ENCODE measurements at regions not wholly inside any gene's neighbourhood (a gene's known extent, or its start where the extent isn't known, plus 50 kb on each side); places are given as distances from the start of the nearest gene placed in this dataset.

DNA sequence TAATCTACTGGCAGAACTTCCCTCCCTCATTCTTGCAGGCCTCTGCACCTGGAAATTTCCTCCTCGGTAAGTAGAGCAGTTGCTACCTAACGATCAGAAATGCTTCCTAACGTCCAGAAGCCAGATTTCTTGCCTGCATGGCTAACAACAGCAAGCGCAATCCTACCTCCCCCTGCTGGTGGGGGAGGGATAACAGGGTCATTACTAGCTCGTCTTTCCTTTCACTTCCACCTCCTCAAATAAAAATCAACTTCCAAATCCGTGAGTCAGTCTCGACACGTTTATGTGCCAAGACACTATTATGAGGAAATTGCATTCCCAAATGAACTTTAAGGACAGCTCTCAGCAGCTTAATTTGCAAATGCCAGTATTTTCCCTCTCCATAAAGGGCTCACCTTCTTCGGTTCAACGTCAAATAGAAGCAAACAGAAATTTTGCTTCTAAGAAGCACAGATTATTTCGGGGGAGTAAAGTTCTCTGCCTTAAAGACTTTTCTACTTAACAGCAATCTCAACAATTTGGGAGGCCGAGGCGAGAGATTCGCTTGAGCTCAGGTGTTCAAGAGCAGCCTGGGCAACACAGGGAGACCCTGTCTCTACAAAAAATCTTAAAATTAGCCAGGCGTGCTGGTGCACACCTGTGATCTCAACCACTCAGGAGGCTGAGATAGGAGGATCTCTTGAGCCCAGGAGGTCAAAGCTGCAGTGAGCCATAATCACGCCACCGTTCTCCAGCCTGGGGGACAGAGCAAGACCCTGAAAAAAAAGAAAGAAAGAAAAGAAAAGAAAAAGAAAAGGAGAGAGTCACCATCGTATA lies 188.6 kb upstream of the PSMD7 start:
- no peak for ATAC-seq (ENCODE audit: poor library complexity)
- intact Hi-C loops (cut with DNase I) = no loop called here
- DNase-seq = no peak

DNA sequence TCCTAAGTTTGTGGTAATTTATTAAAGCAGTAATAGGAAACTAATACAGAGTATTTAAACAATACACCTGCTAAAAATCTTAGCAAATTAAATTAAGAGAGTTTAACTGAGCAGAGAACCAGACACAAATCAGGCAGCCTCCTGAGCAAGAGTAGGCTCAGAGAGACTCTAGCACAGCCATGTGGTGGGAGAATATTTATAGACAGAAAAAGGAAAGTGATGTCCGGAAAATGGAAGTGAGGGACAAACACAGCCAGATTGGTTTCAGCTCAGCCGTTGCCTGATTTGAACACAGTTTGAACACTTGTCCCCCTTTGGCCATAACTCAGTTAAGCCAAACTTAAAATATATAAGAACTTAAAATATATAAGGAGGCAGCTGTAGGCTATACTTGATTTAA lies 192.6 kb upstream of the PSMD7 start:
- no peak for ATAC-seq (ENCODE audit: poor library complexity)
- no peak for DNase-seq
- intact Hi-C loops (cut with DNase I) = no loop called here

DNA sequence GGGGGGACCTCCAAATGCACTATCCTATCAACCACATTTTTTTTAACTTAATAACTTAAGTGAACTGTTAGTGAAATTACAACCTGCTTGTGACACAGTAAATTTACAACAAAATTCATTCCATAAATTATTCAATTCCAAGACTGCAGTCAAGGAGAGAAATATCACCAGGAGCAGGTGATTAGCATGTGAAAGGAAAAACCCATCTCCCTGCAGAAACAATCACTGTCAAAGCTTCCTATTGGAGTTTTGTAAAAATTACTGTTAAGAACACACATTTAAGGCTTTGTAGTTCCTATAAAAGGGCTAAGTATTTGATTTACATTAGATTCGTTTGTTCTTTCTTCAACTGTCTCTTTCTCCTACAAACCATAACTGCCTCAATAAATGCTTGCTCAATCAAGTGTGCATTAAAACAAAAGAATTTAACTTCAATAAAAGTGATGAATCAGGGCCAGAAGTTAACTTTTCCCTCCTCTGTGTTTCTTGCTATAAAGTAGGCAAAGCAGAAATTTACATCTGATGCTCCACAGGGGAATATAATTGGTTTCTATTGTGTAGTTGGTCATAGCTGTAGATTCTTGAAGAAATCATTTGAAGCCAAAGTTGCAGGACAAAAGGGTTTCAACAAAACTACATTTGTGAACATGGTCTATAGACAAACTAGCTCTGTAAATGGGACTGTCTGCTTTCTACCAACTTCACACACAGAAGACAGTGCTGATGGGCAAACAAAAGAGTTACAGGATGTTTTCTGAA lies 195.1 kb upstream of the PSMD7 start:
- intact Hi-C loops (cut with DNase I) = no loop called here
- DNase-seq (no peak), ATAC-seq (ENCODE audit: poor library complexity) (no peak)

DNA sequence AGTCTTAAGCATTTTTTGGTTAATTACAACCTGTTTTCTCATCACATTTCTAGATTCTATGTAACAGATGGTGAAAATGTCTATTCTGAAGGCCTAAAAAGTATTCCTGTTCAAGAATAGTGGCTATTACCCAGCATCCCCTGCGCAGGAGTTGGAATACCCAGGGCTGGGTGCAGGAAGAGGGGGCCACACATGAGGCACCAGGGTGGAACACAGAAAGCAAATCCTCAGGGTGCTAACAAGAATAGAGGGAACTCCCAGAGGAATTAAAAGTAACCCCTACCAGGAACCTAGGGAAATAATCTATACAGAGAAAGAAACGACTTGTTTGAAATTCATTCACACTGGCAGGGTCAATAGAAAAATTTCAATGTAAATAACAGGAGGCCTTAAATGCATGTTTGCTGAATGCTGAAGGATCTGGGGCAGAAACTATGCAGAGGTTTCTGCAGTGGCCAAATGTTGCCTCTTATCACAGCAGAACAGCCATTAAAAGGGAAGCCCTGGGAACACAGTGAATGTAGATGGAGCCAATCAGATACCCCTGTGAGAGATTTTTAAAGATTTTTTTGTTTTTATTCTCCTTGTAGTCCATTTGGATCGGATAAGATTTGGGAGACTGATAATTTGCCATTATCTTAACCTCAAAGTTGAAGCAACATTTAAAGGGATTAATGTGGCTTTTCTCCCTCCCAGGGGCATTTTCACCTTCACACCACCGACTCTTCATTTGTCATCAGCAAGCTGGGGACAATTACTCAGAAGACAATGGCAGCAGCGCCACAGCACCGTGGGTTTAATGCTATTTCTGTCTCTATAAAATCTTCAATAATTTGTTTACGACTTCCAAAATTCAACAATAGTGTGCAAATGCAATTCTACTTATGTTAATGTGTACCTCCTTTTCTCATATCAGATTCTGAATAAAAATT lies 196.0 kb upstream of the PSMD7 start:
- DNase-seq = no peak
- ATAC-seq (ENCODE audit: poor library complexity) = no peak
- intact Hi-C loops (cut with DNase I) = no loop called here

DNA sequence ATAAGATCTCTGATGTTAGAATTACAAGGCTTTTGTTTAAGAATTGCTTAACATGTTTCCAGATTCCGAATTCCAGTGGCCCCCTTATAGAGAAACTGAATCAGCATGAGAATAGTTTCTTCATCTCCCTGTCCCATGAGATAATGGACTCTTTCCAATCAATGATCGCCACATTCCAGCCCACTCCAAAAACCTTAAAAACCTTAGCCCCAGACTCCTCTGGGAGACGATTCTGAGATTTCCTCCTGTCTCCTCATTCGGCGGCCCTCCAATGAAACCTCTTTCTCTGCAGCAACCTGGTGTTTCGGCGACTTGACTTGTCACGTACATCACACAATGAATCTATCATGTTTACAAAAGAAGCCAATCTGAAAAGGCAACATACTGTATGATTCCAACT lies 197.1 kb upstream of the PSMD7 start:
- DNase-seq = no peak
- intact Hi-C loops (cut with DNase I) = no loop called here
- no peak for ATAC-seq (ENCODE audit: poor library complexity)

DNA sequence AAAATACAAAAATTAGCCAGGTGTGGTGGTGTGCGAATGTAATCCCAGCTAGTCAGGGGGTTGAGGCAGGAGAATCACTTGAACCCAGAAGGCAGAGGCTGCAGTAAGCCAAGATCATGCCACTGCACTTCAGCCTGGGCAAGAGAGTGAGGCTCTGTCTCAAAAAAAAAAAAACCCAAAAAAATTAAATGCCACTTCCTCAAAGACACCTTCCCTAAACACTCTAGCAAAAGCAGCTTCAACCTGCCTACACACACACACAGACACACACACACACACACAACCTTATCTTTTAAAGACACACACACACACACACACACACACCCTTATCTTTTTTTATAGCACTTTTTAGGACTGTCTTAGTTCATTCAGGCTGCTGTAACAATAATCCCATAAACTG lies 201.7 kb upstream of the PSMD7 start:
- intact Hi-C loops (cut with DNase I) = no loop called here
- DNase-seq (no peak), ATAC-seq (ENCODE audit: poor library complexity) (no peak)

DNA sequence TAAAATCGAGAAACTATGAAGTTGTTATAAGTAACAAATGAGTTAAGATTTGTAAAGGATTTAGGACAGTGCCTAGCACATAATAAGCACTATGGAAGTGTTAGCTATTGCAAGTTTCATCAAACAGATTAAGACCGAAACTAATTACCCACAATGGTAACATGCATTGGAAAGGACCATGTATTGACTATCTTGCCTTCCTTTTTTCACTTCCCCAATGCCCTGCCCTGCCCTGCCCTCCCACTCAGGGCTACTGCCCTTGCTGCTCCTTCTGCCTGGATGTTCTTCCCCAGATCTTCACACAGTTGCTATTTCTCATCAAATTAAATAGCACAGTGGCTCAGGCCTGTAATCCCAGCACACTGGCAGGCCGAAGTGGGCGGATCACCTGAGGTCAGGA lies 202.1 kb upstream of the PSMD7 start:
- intact Hi-C loops (cut with DNase I) = no loop called here
- ATAC-seq (ENCODE audit: poor library complexity) (no peak), DNase-seq (no peak)

DNA sequence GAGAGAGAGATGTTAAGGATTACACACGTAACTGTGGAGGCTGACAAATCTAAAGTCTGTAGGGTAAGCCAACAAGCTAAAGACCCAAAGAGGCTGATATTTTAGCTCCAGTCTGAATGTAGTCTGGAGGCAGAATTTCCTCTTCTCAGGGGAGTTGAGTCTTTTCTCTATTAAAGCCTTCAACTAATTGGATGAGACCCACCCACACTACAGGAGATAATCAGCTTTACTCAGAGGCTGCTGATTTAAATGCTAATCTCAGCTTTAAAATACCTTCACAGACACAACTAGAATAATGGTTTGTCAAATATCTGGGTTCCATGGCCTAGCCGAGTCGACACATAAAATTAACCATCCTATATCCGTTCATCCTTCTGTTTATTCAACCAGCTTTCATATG lies 204.3 kb upstream of the PSMD7 start:
- intact Hi-C loops (cut with DNase I) = no loop called here
- ATAC-seq (ENCODE audit: poor library complexity) (no peak), DNase-seq (no peak)

DNA sequence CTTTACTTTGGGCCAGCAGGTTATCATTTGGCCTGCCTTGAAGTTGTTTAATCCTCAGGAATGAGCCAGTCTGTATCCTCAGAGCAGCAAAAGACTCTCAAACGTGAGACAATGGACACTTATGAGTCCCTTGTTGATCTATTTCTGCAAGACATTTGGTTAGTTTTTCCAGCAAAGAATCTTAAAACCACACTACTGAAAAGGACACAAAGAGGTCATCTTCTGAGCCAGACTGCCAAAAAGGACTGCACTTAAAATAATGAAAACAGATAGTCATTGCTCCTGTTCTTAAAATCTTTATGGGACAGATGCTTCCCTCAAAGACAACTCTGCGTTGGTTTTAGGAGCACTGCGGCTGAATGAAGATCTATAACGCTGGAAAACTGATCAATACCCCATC lies 205.7 kb upstream of the PSMD7 start:
- intact Hi-C loops (cut with DNase I) = no loop called here
- ATAC-seq (ENCODE audit: poor library complexity) (no peak), DNase-seq (no peak)

DNA sequence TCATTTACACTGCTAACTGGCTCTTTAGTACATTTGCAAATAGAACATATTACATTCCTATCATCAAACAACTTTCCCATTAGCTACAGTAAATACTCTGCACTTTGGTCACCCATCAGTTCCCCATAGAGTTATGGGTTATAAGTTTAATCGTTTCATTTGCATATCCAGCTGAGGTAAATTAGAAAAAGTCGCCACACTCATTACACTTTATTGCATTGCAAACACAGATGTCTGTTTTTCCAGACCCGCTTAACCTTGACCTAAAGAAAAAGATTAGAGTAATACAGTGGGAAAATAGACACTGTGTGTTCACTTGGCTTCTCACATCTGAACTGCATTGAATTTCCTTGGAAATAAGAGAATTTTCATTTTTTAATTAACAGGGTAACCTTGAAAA lies 213.1 kb upstream of the PSMD7 start:
- intact Hi-C loops (cut with DNase I) = no loop called here
- no peak for DNase-seq
- ATAC-seq (ENCODE audit: poor library complexity) = no peak

DNA sequence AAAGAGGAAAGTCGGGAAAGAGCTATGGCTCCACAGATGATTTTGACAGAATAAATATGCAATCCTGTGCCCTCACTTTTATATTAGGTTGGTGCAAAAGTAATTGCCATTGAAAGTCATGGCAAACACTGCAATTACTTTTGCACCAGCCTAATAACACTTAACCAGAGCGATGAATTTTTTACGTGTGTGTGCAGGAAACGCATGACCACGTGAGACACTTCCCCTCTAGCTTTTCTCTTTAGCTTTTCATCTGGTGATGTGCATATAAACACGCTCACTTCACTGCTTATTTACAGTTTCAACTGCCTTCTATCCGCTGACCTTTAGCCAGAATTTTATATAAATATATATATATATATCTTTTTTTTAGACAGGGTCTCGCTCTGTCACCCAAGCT lies 216.3 kb upstream of the PSMD7 start:
- ATAC-seq (ENCODE audit: poor library complexity) (no peak), DNase-seq (no peak)
- intact Hi-C loops (cut with DNase I) = no loop called here

DNA sequence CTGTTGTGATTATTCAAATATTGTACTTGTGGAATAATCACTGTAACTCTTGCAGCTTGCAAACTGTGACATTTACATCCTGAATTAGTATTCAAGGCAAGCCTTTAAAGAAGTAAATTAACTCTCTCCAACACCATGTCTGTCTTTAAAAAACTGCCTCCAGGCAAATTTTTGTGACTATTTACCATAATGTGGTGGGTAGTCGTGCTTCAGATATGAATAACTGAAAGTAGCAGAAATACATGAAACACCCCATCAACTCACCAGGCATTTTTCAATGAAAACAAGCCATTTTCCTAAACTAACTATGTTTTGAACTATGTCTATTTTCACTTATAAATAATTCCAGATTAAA lies 217.4 kb upstream of the PSMD7 start:
- ATAC-seq (ENCODE audit: poor library complexity) = no peak
- intact Hi-C loops (cut with DNase I) = no loop called here

DNA sequence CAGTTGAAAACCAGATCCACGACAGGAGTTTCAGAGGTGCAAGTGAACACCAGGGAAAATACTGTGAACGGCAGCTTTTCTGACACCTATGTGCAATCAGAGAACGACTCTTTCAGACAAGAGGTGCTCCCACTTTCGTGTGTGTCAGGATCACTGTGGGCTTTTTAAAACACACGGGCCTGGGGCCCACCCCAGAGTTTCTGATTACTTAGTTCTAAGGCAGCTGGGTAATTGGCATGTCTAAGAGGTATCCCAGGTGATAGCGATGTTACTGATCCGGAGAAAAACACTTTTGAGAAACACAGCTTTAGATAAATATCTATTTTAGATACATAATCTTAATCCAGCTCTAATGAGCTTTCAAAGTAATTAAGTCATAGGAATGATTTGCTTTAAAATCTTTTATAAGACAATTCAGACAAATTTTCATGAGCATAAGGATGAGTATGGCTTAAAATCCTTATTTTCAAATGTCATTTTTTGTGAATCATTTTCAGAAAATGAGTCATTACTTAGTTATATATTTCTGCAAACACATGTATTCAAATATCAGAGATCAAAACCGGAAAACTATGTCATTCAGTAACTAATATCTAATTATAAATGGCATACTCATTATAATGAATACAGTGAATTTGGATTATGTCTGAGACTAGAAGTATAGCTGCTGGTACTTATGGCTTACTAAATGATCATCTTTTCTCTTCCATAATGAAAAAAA lies 217.9 kb upstream of the PSMD7 start:
- DNase-seq = no peak
- intact Hi-C loops (cut with DNase I) = no loop called here
- ATAC-seq (ENCODE audit: poor library complexity) = no peak

More for the DNA sequence above, 217.4 kb upstream of the PSMD7 start:
- no peak for DNase-seq

DNA sequence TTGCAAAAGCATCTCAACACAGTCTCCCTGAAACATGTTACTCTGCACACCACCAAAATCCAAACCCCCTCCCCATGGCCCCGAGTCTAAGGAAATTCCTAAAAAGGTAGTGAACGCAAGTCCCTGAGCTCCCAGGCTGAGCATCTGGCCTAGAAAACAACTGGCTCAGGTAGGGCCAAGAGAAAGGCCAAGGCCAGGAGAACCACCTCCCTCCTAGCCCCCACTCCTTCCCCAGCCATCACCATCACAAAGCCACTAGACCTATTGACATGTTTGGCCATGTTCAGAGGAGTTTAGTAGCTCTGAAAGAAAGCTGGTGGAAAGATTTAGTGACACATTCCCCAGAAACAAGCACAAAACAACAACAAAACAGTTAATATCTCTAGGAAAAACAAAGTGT lies 220.0 kb upstream of the PSMD7 start:
- intact Hi-C loops (cut with DNase I) = no loop called here
- DNase-seq (no peak), ATAC-seq (ENCODE audit: poor library complexity) (no peak)

DNA sequence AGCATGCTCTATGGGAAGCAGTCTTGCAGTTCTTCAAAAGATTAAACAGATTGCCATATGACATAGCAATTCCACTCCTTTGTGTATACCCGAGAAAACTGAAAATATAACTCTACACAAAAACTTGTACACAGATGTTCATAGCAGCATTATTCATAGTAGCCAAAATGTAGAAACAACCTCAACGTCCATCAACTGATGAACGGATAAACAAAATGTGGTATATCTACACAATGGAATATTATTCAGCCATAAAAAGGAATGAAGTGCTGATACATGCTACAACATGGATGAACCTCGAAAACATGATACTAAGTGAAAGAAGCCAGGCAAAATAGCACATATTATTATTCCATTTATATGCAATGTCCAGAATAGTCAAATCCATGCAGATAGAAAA lies 221.2 kb upstream of the PSMD7 start:
- DNase-seq = no peak
- intact Hi-C loops (cut with DNase I) = no loop called here
- ATAC-seq (ENCODE audit: poor library complexity) = no peak

DNA sequence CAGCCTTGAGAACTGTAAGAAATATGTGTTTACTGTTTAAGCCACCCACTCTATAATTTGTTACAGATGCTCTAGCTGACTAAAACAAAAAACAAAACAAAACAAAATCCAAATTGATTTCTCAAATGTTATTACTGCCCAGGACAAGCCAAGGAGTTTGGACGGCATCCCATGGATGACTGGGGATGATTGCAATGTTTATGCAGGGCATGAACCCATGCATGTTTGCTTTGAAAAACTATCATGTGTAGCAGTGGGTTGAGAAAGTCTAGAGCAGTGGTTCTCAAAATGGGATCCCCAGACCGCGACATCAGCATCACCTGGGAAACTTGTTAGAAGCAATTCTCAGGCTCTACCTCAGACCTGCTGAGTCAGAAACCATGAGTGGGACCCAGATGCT lies 223.2 kb upstream of the PSMD7 start:
- DNase-seq (no peak), ATAC-seq (ENCODE audit: poor library complexity) (no peak)
- intact Hi-C loops (cut with DNase I) = no loop called here

DNA sequence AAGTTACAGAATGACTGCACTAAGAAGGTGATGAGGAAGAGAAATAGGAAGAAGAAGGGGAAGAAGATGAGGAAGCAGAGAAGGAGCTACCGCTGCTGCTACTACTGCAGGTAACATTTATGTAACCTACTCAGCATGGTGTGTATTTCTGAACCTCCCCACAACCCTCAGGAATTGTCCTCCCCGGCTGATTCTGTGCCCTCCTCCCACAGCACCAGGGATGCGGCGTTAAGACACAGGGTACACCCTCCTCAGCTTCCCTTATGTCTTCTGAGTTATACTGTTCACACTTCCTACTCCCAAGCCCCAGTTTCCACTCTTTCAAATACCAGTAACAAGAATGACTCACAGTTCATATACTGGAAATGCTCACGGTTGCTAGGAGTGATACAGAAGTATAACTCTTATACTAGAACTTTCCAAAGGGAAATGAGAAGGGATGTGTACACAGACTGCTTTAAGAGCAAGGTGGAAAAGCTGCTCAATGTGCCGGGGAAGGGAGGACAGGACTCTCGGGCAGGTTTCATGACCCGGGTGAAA lies 224.5 kb upstream of the PSMD7 start:
- DNase-seq (no peak), ATAC-seq (ENCODE audit: poor library complexity) (no peak)
- intact Hi-C loops (cut with DNase I) = no loop called here

DNA sequence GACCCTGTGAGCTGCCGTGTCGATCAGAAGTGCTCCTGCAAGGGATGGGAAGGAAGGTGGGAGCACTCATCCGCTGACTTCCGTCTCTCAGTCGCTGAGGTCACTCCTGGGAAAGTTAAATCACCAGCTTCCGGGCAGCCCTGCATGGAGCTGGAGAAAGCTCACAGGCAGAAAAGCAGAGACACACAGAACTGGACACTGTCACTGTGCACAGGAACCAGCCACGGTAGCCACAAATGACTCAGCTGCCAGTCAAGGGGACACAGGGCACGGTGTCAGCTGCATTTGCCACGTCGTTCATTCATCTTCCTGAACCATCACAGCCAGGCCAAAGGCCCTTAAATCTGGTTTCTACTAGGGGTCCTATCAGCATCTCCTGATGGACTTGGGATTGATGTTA lies 226.4 kb upstream of the PSMD7 start:
- intact Hi-C loops (cut with DNase I) = no loop called here
- ATAC-seq (ENCODE audit: poor library complexity) = no peak
- DNase-seq = no peak

Data from Right ventricle myocardium superior (tissue), 1 donor.